ENCODE measurements at regions not wholly inside any gene's neighbourhood (a gene's known extent, or its start where the extent isn't known, plus 50 kb on each side); places are given as distances from the start of the nearest gene placed in this dataset.

- no peaks in the 10 kb centered on the region for H3K36me3 ChIP-seq (ENCODE audit: insufficient read depth, low read length)
- TF ChIP-seq FOXP2 (optimal IDR thresholded peaks at IDR 0.05; ENCODE audit: control extremely low read depth, extremely low read length, insufficient read depth) (no peak), EZH2 (IDR thresholded peaks at IDR 0.05) (no peak), POLR2AphosphoS5 (IDR thresholded peaks at IDR 0.05; ENCODE audit: borderline replicate concordance, low read depth, low read length) (no peak)
- DNase-seq (ENCODE audit: low read depth, low spot score) = no peak
- no peak overlapping the region for H3K4me3 ChIP-seq
- H3K9me3 ChIP-seq (ENCODE audit: low read depth, low read length) = no peaks in the 10 kb centered on the region
- H3K9ac ChIP-seq (ENCODE audit: insufficient read length) = no peak overlapping the region
- H3K27ac ChIP-seq = no peak overlapping the region
These were observed 111.2 kb upstream of the GSE1 start for GRCh38 chr16:85501900-85502299.

GRCh38 chr16:85502357-85502756 is 110.8 kb upstream of the GSE1 start:
- TF ChIP-seq EZH2 (IDR thresholded peaks at IDR 0.05) = no peak
- TF ChIP-seq FOXP2 (optimal IDR thresholded peaks at IDR 0.05; ENCODE audit: control extremely low read depth, extremely low read length, insufficient read depth) = no peak
- TF ChIP-seq POLR2AphosphoS5 (IDR thresholded peaks at IDR 0.05; ENCODE audit: borderline replicate concordance, low read depth, low read length) = no peak
- Histone ChIP-seq H3K27ac (no peak overlapping the region), H3K36me3 (ENCODE audit: insufficient read depth, low read length) (no peaks in the 10 kb centered on the region), H3K9ac (ENCODE audit: insufficient read length) (no peak overlapping the region), H3K4me3 (no peak overlapping the region), H3K9me3 (ENCODE audit: low read depth, low read length) (no peaks in the 10 kb centered on the region)
- DNase-seq (ENCODE audit: low read depth, low spot score) = no peak

GRCh38 chr16:85503679-85504231 is 109.4 kb upstream of the GSE1 start:
- H3K27ac ChIP-seq = no peak overlapping the region
- H3K4me3 ChIP-seq = no peak overlapping the region
- no peak overlapping the region for H3K9ac ChIP-seq (ENCODE audit: insufficient read length)
- H3K36me3 ChIP-seq (ENCODE audit: insufficient read depth, low read length) = no peaks in the 10 kb centered on the region
- no peak for DNase-seq (ENCODE audit: low read depth, low spot score)
- H3K9me3 ChIP-seq (ENCODE audit: low read depth, low read length) = no peaks in the 10 kb centered on the region
- TF ChIP-seq FOXP2 (optimal IDR thresholded peaks at IDR 0.05; ENCODE audit: control extremely low read depth, extremely low read length, insufficient read depth) (no peak), EZH2 (IDR thresholded peaks at IDR 0.05) (no peak), POLR2AphosphoS5 (IDR thresholded peaks at IDR 0.05; ENCODE audit: borderline replicate concordance, low read depth, low read length) (no peak)

GRCh38 chr16:85504242-85504641 is 108.9 kb upstream of the GSE1 start:
- H3K9me3 ChIP-seq (ENCODE audit: low read depth, low read length) = no peaks in the 10 kb centered on the region
- no peak overlapping the region for H3K4me3 ChIP-seq
- DNase-seq (ENCODE audit: low read depth, low spot score) = no peak
- no peak for TF ChIP-seq POLR2AphosphoS5 (IDR thresholded peaks at IDR 0.05; ENCODE audit: borderline replicate concordance, low read depth, low read length)
- TF ChIP-seq EZH2 (IDR thresholded peaks at IDR 0.05) = no peak
- TF ChIP-seq FOXP2 (optimal IDR thresholded peaks at IDR 0.05; ENCODE audit: control extremely low read depth, extremely low read length, insufficient read depth) = no peak
- H3K27ac ChIP-seq = no peak overlapping the region
- no peak overlapping the region for H3K9ac ChIP-seq (ENCODE audit: insufficient read length)
- H3K36me3 ChIP-seq (ENCODE audit: insufficient read depth, low read length) = no peaks in the 10 kb centered on the region

GRCh38 chr16:85505794-85506634 is 107.1 kb upstream of the GSE1 start:
- no peak overlapping the region for H3K4me3 ChIP-seq

GRCh38 chr16:85506635-85506911 is 106.5 kb upstream of the GSE1 start:
- TF ChIP-seq EZH2 (IDR thresholded peaks at IDR 0.05) (no peak), POLR2AphosphoS5 (IDR thresholded peaks at IDR 0.05; ENCODE audit: borderline replicate concordance, low read depth, low read length) (no peak), FOXP2 (optimal IDR thresholded peaks at IDR 0.05; ENCODE audit: control extremely low read depth, extremely low read length, insufficient read depth) (no peak)
- H3K4me3 ChIP-seq = no peak overlapping the region

More at GRCh38 chr16:85505794-85506634, 107.1 kb upstream of the GSE1 start:
- Histone ChIP-seq H3K36me3 (ENCODE audit: insufficient read depth, low read length) (no peaks in the 10 kb centered on the region), H3K9ac (ENCODE audit: insufficient read length) (no peak overlapping the region), H3K9me3 (ENCODE audit: low read depth, low read length) (no peaks in the 10 kb centered on the region), H3K27ac (no peak overlapping the region)
- DNase-seq (ENCODE audit: low read depth, low spot score) = no peak
- TF ChIP-seq EZH2 (IDR thresholded peaks at IDR 0.05) (no peak), POLR2AphosphoS5 (IDR thresholded peaks at IDR 0.05; ENCODE audit: borderline replicate concordance, low read depth, low read length) (no peak), FOXP2 (optimal IDR thresholded peaks at IDR 0.05; ENCODE audit: control extremely low read depth, extremely low read length, insufficient read depth) (no peak)

GRCh38 chr16:85507342-85507741 is 105.8 kb upstream of the GSE1 start:
- no peaks in the 10 kb centered on the region for H3K36me3 ChIP-seq (ENCODE audit: insufficient read depth, low read length)

More at GRCh38 chr16:85506635-85506911, 106.5 kb upstream of the GSE1 start:
- H3K9me3 ChIP-seq (ENCODE audit: low read depth, low read length) = no peaks in the 10 kb centered on the region
- H3K36me3 ChIP-seq (ENCODE audit: insufficient read depth, low read length) = no peaks in the 10 kb centered on the region
- H3K27ac ChIP-seq = no peak overlapping the region
- DNase-seq (ENCODE audit: low read depth, low spot score) = no peak
- no peak overlapping the region for H3K9ac ChIP-seq (ENCODE audit: insufficient read length)

GRCh38 chr16:85508388-85508787 is 104.7 kb upstream of the GSE1 start:
- TF ChIP-seq EZH2 (IDR thresholded peaks at IDR 0.05) (no peak), FOXP2 (optimal IDR thresholded peaks at IDR 0.05; ENCODE audit: control extremely low read depth, extremely low read length, insufficient read depth) (no peak), POLR2AphosphoS5 (IDR thresholded peaks at IDR 0.05; ENCODE audit: borderline replicate concordance, low read depth, low read length) (no peak)
- Histone ChIP-seq H3K4me3 (no peak overlapping the region), H3K9ac (ENCODE audit: insufficient read length) (no peak overlapping the region), H3K9me3 (ENCODE audit: low read depth, low read length) (no peaks in the 10 kb centered on the region), H3K27ac (no peak overlapping the region), H3K36me3 (ENCODE audit: insufficient read depth, low read length) (no peaks in the 10 kb centered on the region)
- no peak for DNase-seq (ENCODE audit: low read depth, low spot score)

More at GRCh38 chr16:85507342-85507741, 105.8 kb upstream of the GSE1 start:
- DNase-seq (ENCODE audit: low read depth, low spot score) = no peak
- no peak overlapping the region for H3K27ac ChIP-seq
- no peak for TF ChIP-seq POLR2AphosphoS5 (IDR thresholded peaks at IDR 0.05; ENCODE audit: borderline replicate concordance, low read depth, low read length)
- no peak for TF ChIP-seq FOXP2 (optimal IDR thresholded peaks at IDR 0.05; ENCODE audit: control extremely low read depth, extremely low read length, insufficient read depth)
- TF ChIP-seq EZH2 (IDR thresholded peaks at IDR 0.05) = no peak
- H3K4me3 ChIP-seq = no peak overlapping the region
- no peaks in the 10 kb centered on the region for H3K9me3 ChIP-seq (ENCODE audit: low read depth, low read length)
- H3K9ac ChIP-seq (ENCODE audit: insufficient read length) = no peak overlapping the region
